GM12878 (cell line): ENCODE measurements at regions not wholly inside any gene's neighbourhood (a gene's known extent, or its start where the extent isn't known, plus 50 kb on each side); places are given as distances from the start of the nearest gene placed in this dataset.

Source experiments
- ATAC-seq: fragments of 200-7000 bp; cut with Tn5 transposase; 3 replicates; pipeline ENCODE4 v1.9.1; 2020; ENCODE audit warnings: mild to moderate bottlenecking, moderate library complexity
- BruUV-seq: library from RNA; stranded (reverse); fragments of 400-500 nt; replicated peaks from 2 replicates; lab custom pipeline; 2021; lab: Mats Ljungman, UMichigan
- CTCF ChIA-PET: fragments of 300-600 bp; sonication (Branson Sonifier 250); formaldehyde crosslinking; extraction: SDS; loops from one replicate; lab custom pipeline; 2021; ENCODE audit warnings: inconsistent platforms; lab: Yijun Ruan, JAX
- POLR2A ChIA-PET: fragments of 350-600 bp; formaldehyde crosslinking; extraction: SDS; loops from one replicate; lab custom pipeline; 2021; ENCODE audit warnings: inconsistent platforms; lab: Charles Lee
- RAD21 ChIA-PET: fragments of 300-600 bp; sonication (Branson Sonifier 250); formaldehyde crosslinking; loops from one replicate; lab custom pipeline; 2023; ENCODE audit warnings: antibody characterized with exemption; ENCODE audit not compliant: unreplicated experiment; lab: Charles Lee
- SMC1A ChIA-PET: fragments of 300-600 bp; sonication (Branson Sonifier 250); formaldehyde crosslinking; loops from one replicate; lab custom pipeline; 2023; ENCODE audit not compliant: unreplicated experiment, uncharacterized antibody; lab: Charles Lee
- DNase-seq: peaks from one replicate; pipeline ENCODE4 v3.0.0-alpha.2; 2011; ENCODE audit warnings: low read depth, low spot score
- FAIRE-seq: peaks from 3 replicates; lab custom pipeline; 2011; peaks lifted over from hg19 to GRCh38; lab: Jason Lieb, UNC
- H2AFZ ChIP-seq: 2 replicates; pipeline ENCODE4 v1.6.0; 2011; ENCODE audit warnings: low read depth, low read length, control low read depth; ENCODE audit not compliant: control insufficient read depth
- H3K27ac ChIP-seq: 2 replicates; pipeline ENCODE4 v1.5.1; 2011; ENCODE audit warnings: control low read depth; ENCODE audit not compliant: control insufficient read depth, insufficient read depth
- H3K27me3 ChIP-seq, 2 experiments: replicated peaks in 1 of 2; 2 replicates each; pipeline versions ENCODE4 v1.6.0 to v1.6.1; 2011; ENCODE audit warnings: low read length in 1 of 2; ENCODE audit not compliant: control insufficient read depth in 2 of 2, insufficient read depth in 2 of 2
- H3K36me3 ChIP-seq, 2 experiments: 2 replicates each; pipeline ENCODE4 v1.5.1; 2011; ENCODE audit warnings: low read length in 1 of 2; ENCODE audit not compliant: control insufficient read depth in 2 of 2, insufficient read depth in 2 of 2
- H3K4me1 ChIP-seq: 2 replicates; pipeline ENCODE4 v1.6.1; 2011; ENCODE audit warnings: mild to moderate bottlenecking, low read length, moderate library complexity, mixed read lengths; ENCODE audit not compliant: control insufficient read depth, insufficient read depth
- H3K4me2 ChIP-seq: 2 replicates; pipeline ENCODE4 v1.6.0; 2011; ENCODE audit warnings: control low read depth; ENCODE audit not compliant: control insufficient read depth, insufficient read depth
- H3K4me3 ChIP-seq: fragments of 200-600 bp; sonication (generic); 2 replicates; pipeline ENCODE4 v1.5.1; 2016
- H3K79me2 ChIP-seq: 2 replicates; pipeline ENCODE4 v1.6.0; 2011; ENCODE audit warnings: low read length; ENCODE audit not compliant: control insufficient read depth, insufficient read depth
- H3K9ac ChIP-seq: 2 replicates; pipeline ENCODE4 v1.8.0; 2011; ENCODE audit warnings: low read length, control low read depth, mixed read lengths; ENCODE audit not compliant: control insufficient read depth, insufficient read depth
- H3K9me3 ChIP-seq: replicated peaks from 3 replicates; pipeline ENCODE4 v1.5.1; 2011; ENCODE audit warnings: mild to moderate bottlenecking, low read length; ENCODE audit not compliant: control insufficient read depth, insufficient read depth
- H4K20me1 ChIP-seq: 2 replicates; pipeline ENCODE4 v1.6.0; 2011; ENCODE audit not compliant: control insufficient read depth, insufficient read depth
- ATF7 ChIP-seq: fragments of 450-650 bp; IDR thresholded peaks from 2 replicates; pipeline ENCODE4 v1.6.1; 2016; ENCODE audit warnings: low read depth, mild to moderate bottlenecking
- CBX5 ChIP-seq: sonication (generic); IDR thresholded peaks from 2 replicates; pipeline ENCODE4 v1.6.1; 2016; ENCODE audit warnings: low read depth, moderate library complexity, mild to moderate bottlenecking, inconsistent platforms
- CHD1 ChIP-seq: IDR thresholded peaks from 2 replicates; pipeline ENCODE4 v1.6.1; 2012; ENCODE audit warnings: low read depth, low read length, improper control_type of control experiment
- GATAD2B ChIP-seq: fragments of 450-650 bp; conservative IDR thresholded peaks from 2 replicates; pipeline ENCODE4 v1.6.1; 2017; ENCODE audit warnings: low read depth, mild to moderate bottlenecking, moderate library complexity
- IRF3 ChIP-seq: fragments of 450-650 bp; IDR thresholded peaks from 2 replicates; pipeline ENCODE4 v1.6.1; 2014; ENCODE audit warnings: mild to moderate bottlenecking
- IRF4 ChIP-seq: IDR thresholded peaks from 2 replicates; pipeline ENCODE4 v1.6.1; 2011; ENCODE audit warnings: low read depth, low read length
- JUND ChIP-seq: IDR thresholded peaks from 2 replicates; pipeline ENCODE4 v1.6.1; 2012; ENCODE audit warnings: low read depth, mild to moderate bottlenecking, low read length, improper control_type of control experiment, moderate library complexity
- POLR2AphosphoS2 ChIP-seq: IDR thresholded peaks from 2 replicates; pipeline ENCODE4 v1.6.1; 2011; ENCODE audit warnings: low read depth, mild to moderate bottlenecking, low read length, improper control_type of control experiment, moderate library complexity
- SIX5 ChIP-seq: IDR thresholded peaks from 2 replicates; pipeline ENCODE4 v1.6.1; 2011; ENCODE audit warnings: mild to moderate bottlenecking, low read depth, low read length, moderate library complexity; ENCODE audit not compliant: severe bottlenecking
- SMAD5 ChIP-seq: IDR thresholded peaks from 2 replicates; pipeline ENCODE4 v1.6.1; 2016; ENCODE audit warnings: antibody characterized with exemption, low read depth
- SP1 ChIP-seq: IDR thresholded peaks from one replicate; pipeline ENCODE4 v1.6.1; 2011; ENCODE audit warnings: low read depth, low read length
- SUPT20H ChIP-seq: IDR thresholded peaks from 2 replicates; pipeline ENCODE4 v1.6.1; 2011; ENCODE audit warnings: low read depth, mild to moderate bottlenecking, low read length, moderate library complexity, borderline replicate concordance; ENCODE audit not compliant: control insufficient read depth
- YY1 ChIP-seq: IDR thresholded peaks from 2 replicates; pipeline ENCODE4 v1.6.1; 2011; ENCODE audit warnings: low read depth, mild to moderate bottlenecking, low read length
- ZNF274 ChIP-seq: IDR thresholded peaks from one replicate; pipeline ENCODE4 v1.8.0; 2011; ENCODE audit not compliant: insufficient read length, insufficient read depth
- ZNF384 ChIP-seq: IDR thresholded peaks from 2 replicates; pipeline ENCODE4 v1.6.1; 2012; ENCODE audit warnings: low read depth, mild to moderate bottlenecking, low read length, improper control_type of control experiment, borderline replicate concordance
- ZNF687 ChIP-seq: fragments of 450-650 bp; IDR thresholded peaks from 2 replicates; pipeline ENCODE4 v1.6.1; 2017; ENCODE audit warnings: mild to moderate bottlenecking, moderate library complexity
- WGBS: methylation state at CpG from one replicate; pipeline ENCODE4 v1.1.6; 2016; ENCODE audit warnings: low lambda C conversion rate; ENCODE audit not compliant: insufficient replicate concordance, insufficient coverage; ENCODE audit errors: missing lambda C conversion rate; 5-methylcytosine and 5-hydroxymethylcytosine counted together
- in situ Hi-C: fragments of 300-500 bp; cut with MboI; formaldehyde crosslinking; loops from 9 replicates; pipeline ENCODE4 v1.14.3; 2018; ENCODE audit warnings: mixed read lengths
- intact Hi-C: fragments of 100-400 bp; cut with micrococcal nuclease; formaldehyde crosslinking; loops from one replicate; pipeline ENCODE4 v1.14.2; 2022; ENCODE audit not compliant: unreplicated experiment

GRCh38 chr6:113526995-113527394 is 330.1 kb upstream of the MARCKS start:
- DNase-seq (no peak), ATAC-seq (no peak), FAIRE-seq (no peak)
- no peak for TF ChIP-seq ZNF274
- TF ChIP-seq IRF3, result no peak
- no peak for TF ChIP-seq JUND
- TF ChIP-seq ZNF687, result no peak
- TF ChIP-seq CHD1, result no peak
- no peak for TF ChIP-seq GATAD2B
- TF ChIP-seq SUPT20H, result no peak
- no peak for TF ChIP-seq SP1
- TF ChIP-seq ATF7, result no peak
- no peak for TF ChIP-seq ZNF384
- no peak for TF ChIP-seq CBX5
- no peak for TF ChIP-seq IRF4
- no peak for TF ChIP-seq SIX5
- TF ChIP-seq YY1, result no peak
- no peak for TF ChIP-seq POLR2AphosphoS2
- TF ChIP-seq SMAD5, result no peak
- H3K9ac ChIP-seq, result no peak overlapping the region
- H3K4me2 ChIP-seq, result no peak overlapping the region
- ChIA-PET SMC1A (no interaction called here), RAD21 (no interaction called here), POLR2A (interaction anchor here (1.0 kb wide), 1 partner anchor 11 kb away, joined by 4 read pairs; no protein-coding TSS in a partner anchor), CTCF (interaction anchor here (0.9 kb wide), 1 partner anchor 221 kb away, joined by 3 read pairs; no protein-coding TSS in a partner anchor)
- H3K36me3 ChIP-seq, result no peaks in the 10 kb centered on the region
- intact Hi-C loops (no loop called here), in situ Hi-C loops (no loop called here)
- no peaks in the 10 kb centered on the region for H3K9me3 ChIP-seq
- WGBS, result 35% methylated on average over 3 of the region's 3 CpGs
- no peak overlapping the region for H3K27ac ChIP-seq
- no peaks in the 10 kb centered on the region for H3K4me1 ChIP-seq
- no peaks in the 10 kb centered on the region for H3K27me3 ChIP-seq
- no peaks in the 10 kb centered on the region for H4K20me1 ChIP-seq
- no peaks in the 10 kb centered on the region for H3K79me2 ChIP-seq
- BruUV-seq, result no TSS peak
- H3K4me3 ChIP-seq, result no peak overlapping the region
- H2AFZ ChIP-seq, result no peak overlapping the region
